Left ventricle myocardium inferior (tissue), 1 donor: ENCODE measurements at regions not wholly inside any gene's neighbourhood (a gene's known extent, or its start where the extent isn't known, plus 50 kb on each side); places are given as distances from the start of the nearest gene placed in this dataset.

ENCODE experiments used
- DNase-seq: peaks from one replicate; pipeline ENCODE4 v3.0.0-alpha.2; 2020
- H3K27ac ChIP-seq: fragments of 200-600 bp; replicated peaks from 2 replicates; pipeline ENCODE4 v1.8.0; 2021
- H3K27me3 ChIP-seq: fragments of 200-600 bp; 2 replicates; pipeline ENCODE4 v1.8.0; 2021; ENCODE audit warnings: low read depth
- H3K36me3 ChIP-seq: fragments of 200-600 bp; 2 replicates; pipeline ENCODE4 v1.8.0; 2021
- H3K4me1 ChIP-seq: fragments of 200-600 bp; 2 replicates; pipeline ENCODE4 v1.8.0; 2021
- H3K4me3 ChIP-seq: fragments of 200-600 bp; 2 replicates; pipeline ENCODE4 v1.8.0; 2021; ENCODE audit warnings: mild to moderate bottlenecking, moderate library complexity
- H3K9me3 ChIP-seq: fragments of 200-600 bp; replicated peaks from 2 replicates; pipeline ENCODE4 v1.8.0; 2021
- CTCF ChIP-seq: fragments of 200-600 bp; IDR thresholded peaks from 2 replicates; pipeline ENCODE4 v1.8.0; 2021; ENCODE audit warnings: antibody characterized with exemption, mild to moderate bottlenecking, borderline replicate concordance
- intact Hi-C: fragments of 100-400 bp; cut with micrococcal nuclease; formaldehyde crosslinking; loops from one replicate; pipeline ENCODE4 v1.11.0; 2022
- donor health status: DM: no; HTN: yes; CAD: no; lungs with severe emphysema.

- H3K9me3 ChIP-seq: peaks cover 12% of the 10 kb centered on the region
- H3K36me3 ChIP-seq: no peaks in the 10 kb centered on the region
- TF ChIP-seq CTCF: no peak
- intact Hi-C loops: no loop called here
- H3K4me3 ChIP-seq: no peak overlapping the region
- H3K4me1 ChIP-seq: no peaks in the 10 kb centered on the region
- no peaks in the 10 kb centered on the region for H3K27me3 ChIP-seq
- no peak overlapping the region for H3K27ac ChIP-seq
- DNase-seq: no peak
These were observed 583.6 kb downstream of the TMEM38B start for GRCh38 chr9:106277966-106278365.

GRCh38 chr9:106283769-106284168 lies 579.2 kb upstream of the ZNF462 start:
- TF ChIP-seq CTCF: no peak
- DNase-seq: no peak
- Histone ChIP-seq H3K4me1 (peaks cover 17% of the 10 kb centered on the region), H3K4me3 (no peak overlapping the region), H3K27me3 (no peaks in the 10 kb centered on the region), H3K9me3 (no peaks in the 10 kb centered on the region), H3K36me3 (no peaks in the 10 kb centered on the region), H3K27ac (no peak overlapping the region)
- intact Hi-C loops: no loop called here

- no peak overlapping the region for H3K27ac ChIP-seq
- intact Hi-C loops: no loop called here
- no peaks in the 10 kb centered on the region for H3K36me3 ChIP-seq
- no peak for DNase-seq
- H3K4me3 ChIP-seq: no peak overlapping the region
- TF ChIP-seq CTCF: peak; percentile 25
- no peaks in the 10 kb centered on the region for H3K9me3 ChIP-seq
- no peaks in the 10 kb centered on the region for H3K27me3 ChIP-seq
- H3K4me1 ChIP-seq: peaks cover 17% of the 10 kb centered on the region
These were observed 578.7 kb upstream of the ZNF462 start for GRCh38 chr9:106284296-106284695.

GRCh38 chr9:106286249-106286648 lies 576.7 kb upstream of the ZNF462 start:
- intact Hi-C loops: no loop called here
- H3K27ac ChIP-seq: no peak overlapping the region
- no peaks in the 10 kb centered on the region for H3K9me3 ChIP-seq
- no peaks in the 10 kb centered on the region for H3K27me3 ChIP-seq
- H3K4me1 ChIP-seq: peaks cover 17% of the 10 kb centered on the region
- TF ChIP-seq CTCF: peak; percentile 16
- H3K4me3 ChIP-seq: no peak overlapping the region
- no peak for DNase-seq
- no peaks in the 10 kb centered on the region for H3K36me3 ChIP-seq

GRCh38 chr9:106287091-106287631 lies 575.8 kb upstream of the ZNF462 start:
- intact Hi-C loops: no loop called here
- TF ChIP-seq CTCF: no peak
- Histone ChIP-seq H3K4me3 (peak overlapping the region; percentile 43), H3K4me1 (peaks cover 17% of the 10 kb centered on the region), H3K9me3 (no peaks in the 10 kb centered on the region), H3K36me3 (no peaks in the 10 kb centered on the region), H3K27ac (no peak overlapping the region), H3K27me3 (no peaks in the 10 kb centered on the region)
- no peak for DNase-seq

- no peak for TF ChIP-seq CTCF
- no peak overlapping the region for H3K27ac ChIP-seq
- intact Hi-C loops: no loop called here
These were observed 575.2 kb upstream of the ZNF462 start for GRCh38 chr9:106287731-106288130.

More at GRCh38 chr9:106287731-106288130, 575.2 kb upstream of the ZNF462 start:
- no peak for DNase-seq
- Histone ChIP-seq H3K4me1 (peaks cover 17% of the 10 kb centered on the region), H3K36me3 (no peaks in the 10 kb centered on the region), H3K9me3 (no peaks in the 10 kb centered on the region), H3K27me3 (no peaks in the 10 kb centered on the region), H3K4me3 (no peak overlapping the region)
